NCI-H1417 (cell line): ENCODE measurements at regions not wholly inside any gene's neighbourhood (a gene's known extent, or its start where the extent isn't known, plus 50 kb on each side); places are given as distances from the start of the nearest gene placed in this dataset.

Experiments
- DNase-seq, 3 experiments: peaks; one replicate each; lab custom pipeline; 2025; lab: John Stamatoyannopoulos, UW

- no peak for DNase-seq
These were observed 382.2 kb downstream of the FUT8 start for GRCh38 chr14:65794674-65795279.

GRCh38 chr14:65798216-65798615 is 385.7 kb downstream of the FUT8 start:
- no peak for DNase-seq

- DNase-seq = no peak
These were observed 388.2 kb downstream of the FUT8 start for GRCh38 chr14:65800694-65801093.

GRCh38 chr14:65802196-65802595 is 389.7 kb downstream of the FUT8 start:
- no peak for DNase-seq

GRCh38 chr14:65803885-65804284 is 391.4 kb downstream of the FUT8 start:
- DNase-seq = no peak

- DNase-seq = no peak
These were observed 392.0 kb downstream of the FUT8 start for GRCh38 chr14:65804439-65805112.

GRCh38 chr14:65805113-65805473 is 392.6 kb downstream of the FUT8 start:
- no peak for DNase-seq

GRCh38 chr14:65808390-65808789 is 395.9 kb downstream of the FUT8 start:
- DNase-seq = no peak

GRCh38 chr14:65810322-65810721 is 397.8 kb downstream of the FUT8 start:
- DNase-seq = peak in 1 of 3 experiments; percentile 36

- DNase-seq = no peak
These were observed 401.3 kb downstream of the FUT8 start for GRCh38 chr14:65813760-65814384.

GRCh38 chr14:65815127-65815526 is 402.6 kb downstream of the FUT8 start:
- no peak for DNase-seq

GRCh38 chr14:65817011-65817410 is 404.5 kb downstream of the FUT8 start:
- DNase-seq = no peak

- DNase-seq = no peak
These were observed 407.0 kb downstream of the FUT8 start for GRCh38 chr14:65819569-65819968.

- no peak for DNase-seq
These were observed 408.8 kb downstream of the FUT8 start for GRCh38 chr14:65821224-65821753.

GRCh38 chr14:65824285-65824977 is 411.9 kb downstream of the FUT8 start:
- DNase-seq = peak; percentile 26 to 70 (median 68)

GRCh38 chr14:65824978-65825299 is 412.4 kb downstream of the FUT8 start:
- DNase-seq = no peak

- DNase-seq = no peak
These were observed 414.4 kb downstream of the FUT8 start for GRCh38 chr14:65826946-65827345.

GRCh38 chr14:65827520-65827919 is 415.0 kb downstream of the FUT8 start:
- DNase-seq = no peak

GRCh38 chr14:65828396-65828795 is 415.9 kb downstream of the FUT8 start:
- peak in 1 of 3 experiments; percentile 33 for DNase-seq

- peak in 1 of 3 experiments; percentile 22 for DNase-seq
These were observed 420.1 kb downstream of the FUT8 start for GRCh38 chr14:65832431-65833266.

- peak in 1 of 3 experiments; percentile 26 for DNase-seq
These were observed 420.8 kb downstream of the FUT8 start for GRCh38 chr14:65833267-65833880.
